Fibroblast of lung (primary cell): ENCODE measurements at regions not wholly inside any gene's neighbourhood (a gene's known extent, or its start where the extent isn't known, plus 50 kb on each side); places are given as distances from the start of the nearest gene placed in this dataset.
A peak's percentile ranks its signal among the peaks of the same experiment; 100 is the strongest.

ENCODE experiments used
- DNase-seq, 2 donors: peaks; one replicate each; pipeline versions ENCODE4 v3.0.0 to v3.0.0-alpha.2; 2010; ENCODE audit warnings: low read depth in 2 of 2
- H2AFZ ChIP-seq: 2 replicates; pipeline ENCODE4 v1.5.1; 2012; ENCODE audit warnings: low read length, control low read depth, inconsistent platforms
- H3K27ac ChIP-seq: 2 replicates; pipeline ENCODE4 v1.5.1; 2011; ENCODE audit warnings: low read length, control low read depth; ENCODE audit not compliant: insufficient read depth
- H3K27me3 ChIP-seq: 2 replicates; pipeline ENCODE4 v1.5.1; 2011; ENCODE audit warnings: mild to moderate bottlenecking, low read length; ENCODE audit not compliant: control insufficient read depth, insufficient read depth
- H3K36me3 ChIP-seq: 2 replicates; pipeline ENCODE4 v1.5.1; 2011; ENCODE audit warnings: low read length; ENCODE audit not compliant: control insufficient read depth, insufficient read depth
- H3K4me1 ChIP-seq: 2 replicates; pipeline ENCODE4 v1.5.1; 2011; ENCODE audit warnings: low read length; ENCODE audit not compliant: control insufficient read depth, insufficient read depth; ENCODE audit errors: extremely low read depth
- H3K4me2 ChIP-seq: 2 replicates; pipeline ENCODE4 v1.5.1; 2011; ENCODE audit warnings: low read length, control low read depth; ENCODE audit not compliant: insufficient read depth; ENCODE audit errors: extremely low read depth
- H3K4me3 ChIP-seq, 4 experiments: fragments of 200-600 bp in 1 of 4; sonication (generic) in 1 of 4; replicated peaks in 1 of 4; 2 replicates each; pipeline ENCODE4 v1.5.1; 2011 to 2016; ENCODE audit warnings: low read length in 4 of 4, low read depth in 3 of 4, mild to moderate bottlenecking in 3 of 4, control low read depth in 2 of 4, inconsistent platforms in 1 of 4, mixed read lengths in 1 of 4; ENCODE audit not compliant: insufficient read depth in 1 of 4; ENCODE audit errors: control extremely low read depth in 1 of 4
- H3K79me2 ChIP-seq: 2 replicates; pipeline ENCODE4 v1.5.1; 2012; ENCODE audit warnings: mild to moderate bottlenecking, low read length, inconsistent platforms; ENCODE audit not compliant: control insufficient read depth, insufficient read depth
- H3K9ac ChIP-seq: 2 replicates; pipeline ENCODE4 v1.5.1; 2011; ENCODE audit warnings: mild to moderate bottlenecking, low read length, control low read depth; ENCODE audit not compliant: insufficient read depth
- H3K9me3 ChIP-seq: 2 replicates; pipeline ENCODE4 v1.5.1; 2012; ENCODE audit warnings: low read depth, low read length; ENCODE audit not compliant: control insufficient read depth, insufficient read depth
- H4K20me1 ChIP-seq: 2 replicates; pipeline ENCODE4 v1.5.1; 2011; ENCODE audit warnings: low read length; ENCODE audit not compliant: control insufficient read depth, insufficient read depth; ENCODE audit errors: extremely low read depth
- EZH2 ChIP-seq: IDR thresholded peaks from 2 replicates; pipeline ENCODE4 v1.5.1; 2012; ENCODE audit warnings: low read length, control low read depth, mild to moderate bottlenecking; ENCODE audit errors: missing control alignments
- TF ChIP-seq, protein P1 (sequence below), 2 donors: IDR thresholded peaks in 1 of 2; conservative IDR thresholded peaks in 1 of 2; 1 replicate in 1 of 2; 2 replicates in 1 of 2; pipeline ENCODE4 v1.5.1; 2011 to 2012; ENCODE audit warnings: low read length in 2 of 2, control low read depth in 1 of 2, inconsistent platforms in 1 of 2, low read depth in 1 of 2, mild to moderate bottlenecking in 1 of 2

DNA sequence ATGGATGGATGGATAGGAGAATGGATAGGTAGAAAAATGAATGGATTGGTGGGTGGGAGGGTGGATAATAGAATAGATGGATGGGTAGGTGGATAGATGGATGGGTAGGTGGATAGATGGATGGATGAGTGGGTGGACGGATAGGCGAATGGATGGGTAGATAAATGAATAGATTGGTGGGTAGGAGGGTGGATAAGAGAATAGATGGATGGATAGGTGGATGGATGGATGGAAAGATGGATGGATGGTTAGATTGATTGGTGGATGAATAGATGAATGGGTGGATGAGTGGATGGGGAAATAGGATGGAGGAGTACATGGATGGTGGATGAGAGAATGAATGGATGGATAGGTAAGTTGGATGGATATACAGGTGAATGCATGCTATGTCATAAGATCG lies 110.5 kb downstream of the CEBPB start:
- Histone ChIP-seq H3K4me1 (peaks cover 23% of the 10 kb centered on the region), H3K27ac (no peak overlapping the region), H3K27me3 (no peaks in the 10 kb centered on the region), H3K9me3 (no peaks in the 10 kb centered on the region), H3K36me3 (no peaks in the 10 kb centered on the region), H3K4me3 (no peak overlapping the region), H3K9ac (no peak overlapping the region), H3K4me2 (no peak overlapping the region), H4K20me1 (no peaks in the 10 kb centered on the region), H2AFZ (no peak overlapping the region), H3K79me2 (no peaks in the 10 kb centered on the region)
- no peak for DNase-seq
- TF ChIP-seq EZH2, result no peak
- TF ChIP-seq, protein P1, sequence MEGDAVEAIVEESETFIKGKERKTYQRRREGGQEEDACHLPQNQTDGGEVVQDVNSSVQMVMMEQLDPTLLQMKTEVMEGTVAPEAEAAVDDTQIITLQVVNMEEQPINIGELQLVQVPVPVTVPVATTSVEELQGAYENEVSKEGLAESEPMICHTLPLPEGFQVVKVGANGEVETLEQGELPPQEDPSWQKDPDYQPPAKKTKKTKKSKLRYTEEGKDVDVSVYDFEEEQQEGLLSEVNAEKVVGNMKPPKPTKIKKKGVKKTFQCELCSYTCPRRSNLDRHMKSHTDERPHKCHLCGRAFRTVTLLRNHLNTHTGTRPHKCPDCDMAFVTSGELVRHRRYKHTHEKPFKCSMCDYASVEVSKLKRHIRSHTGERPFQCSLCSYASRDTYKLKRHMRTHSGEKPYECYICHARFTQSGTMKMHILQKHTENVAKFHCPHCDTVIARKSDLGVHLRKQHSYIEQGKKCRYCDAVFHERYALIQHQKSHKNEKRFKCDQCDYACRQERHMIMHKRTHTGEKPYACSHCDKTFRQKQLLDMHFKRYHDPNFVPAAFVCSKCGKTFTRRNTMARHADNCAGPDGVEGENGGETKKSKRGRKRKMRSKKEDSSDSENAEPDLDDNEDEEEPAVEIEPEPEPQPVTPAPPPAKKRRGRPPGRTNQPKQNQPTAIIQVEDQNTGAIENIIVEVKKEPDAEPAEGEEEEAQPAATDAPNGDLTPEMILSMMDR (conservative IDR thresholded peaks at IDR 0.05 in 1 of 2, IDR thresholded peaks at IDR 0.05 in 1 of 2; ENCODE audit: low read depth in 1 of 2, low read length in 2 of 2), result no peak

DNA sequence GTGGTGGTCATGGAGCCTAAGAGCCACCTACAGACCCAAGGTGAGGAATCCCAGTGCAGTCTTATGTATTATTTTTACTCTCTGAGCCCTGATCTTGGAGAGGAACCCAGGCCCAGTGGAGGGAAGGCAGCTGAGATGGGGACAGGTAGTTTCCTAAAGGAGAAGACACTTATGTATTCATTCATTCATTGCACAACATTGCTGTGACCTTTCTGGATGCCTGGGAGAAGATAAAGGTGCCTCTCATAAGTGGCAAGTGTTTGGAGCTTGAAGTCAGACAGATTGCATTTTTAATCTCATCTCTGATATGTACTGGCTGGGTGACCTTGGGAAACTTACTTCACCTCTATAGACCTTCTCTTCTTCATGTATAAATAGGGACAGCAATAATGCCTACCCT lies 111.1 kb downstream of the CEBPB start:
- no peaks in the 10 kb centered on the region for H3K27me3 ChIP-seq
- no peak overlapping the region for H3K9ac ChIP-seq
- no peak overlapping the region for H2AFZ ChIP-seq
- no peak for DNase-seq
- H3K27ac ChIP-seq, result no peak overlapping the region
- no peak overlapping the region for H3K4me2 ChIP-seq
- peaks cover 29% of the 10 kb centered on the region for H3K4me1 ChIP-seq
- H3K79me2 ChIP-seq, result no peaks in the 10 kb centered on the region
- H4K20me1 ChIP-seq, result no peaks in the 10 kb centered on the region
- H3K36me3 ChIP-seq, result no peaks in the 10 kb centered on the region
- H3K9me3 ChIP-seq, result no peaks in the 10 kb centered on the region
- TF ChIP-seq, protein P1 (conservative IDR thresholded peaks at IDR 0.05 in 1 of 2, IDR thresholded peaks at IDR 0.05 in 1 of 2; ENCODE audit: low read depth in 1 of 2, low read length in 2 of 2), result no peak
- TF ChIP-seq EZH2, result no peak
- no peak overlapping the region for H3K4me3 ChIP-seq

DNA sequence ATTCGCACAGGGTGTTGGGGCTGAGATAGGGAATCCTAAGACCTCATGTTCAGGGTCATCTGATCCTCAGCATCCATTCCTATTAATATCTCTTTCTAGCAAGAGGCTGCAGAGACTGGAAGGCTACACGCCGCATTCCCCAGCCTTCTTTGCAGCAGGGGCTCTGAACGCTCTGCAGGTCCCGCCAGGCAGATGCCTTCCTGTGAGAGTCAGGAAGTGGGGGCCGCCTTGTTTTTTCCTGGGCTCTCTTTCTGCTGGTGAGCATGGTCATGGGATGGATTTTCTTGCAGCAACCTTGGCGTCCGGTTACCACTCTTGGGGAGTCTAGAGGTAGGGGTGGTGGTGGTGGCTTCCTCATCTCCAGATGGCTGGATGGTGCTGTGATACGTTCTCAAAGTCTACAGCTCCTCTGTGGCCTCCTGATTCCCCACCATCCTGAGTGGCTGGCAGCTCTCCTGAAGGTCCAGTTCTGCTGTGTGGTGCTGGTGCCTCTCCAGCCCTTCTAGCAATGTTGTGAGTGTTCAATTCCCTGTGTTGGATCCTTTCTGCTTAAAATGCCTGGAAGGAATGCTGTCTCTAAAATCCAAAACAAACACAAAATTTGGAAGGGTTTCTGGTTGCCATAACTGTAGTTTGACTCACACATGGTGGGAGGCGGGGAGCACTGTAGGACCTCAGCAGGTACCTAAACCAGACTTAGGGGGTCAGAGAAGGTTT lies 111.9 kb downstream of the CEBPB start:
- Histone ChIP-seq H3K79me2 (no peaks in the 10 kb centered on the region), H3K4me1 (peaks cover 35% of the 10 kb centered on the region), H4K20me1 (no peaks in the 10 kb centered on the region), H3K9ac (no peak overlapping the region), H2AFZ (no peak overlapping the region), H3K4me3 (no peak overlapping the region), H3K9me3 (no peaks in the 10 kb centered on the region), H3K27ac (peak overlapping the region; percentile 49), H3K4me2 (peak overlapping the region; percentile 41), H3K36me3 (no peaks in the 10 kb centered on the region), H3K27me3 (no peaks in the 10 kb centered on the region)
- TF ChIP-seq, protein P1 (conservative IDR thresholded peaks at IDR 0.05 in 1 of 2, IDR thresholded peaks at IDR 0.05 in 1 of 2; ENCODE audit: low read depth in 1 of 2, low read length in 2 of 2), result no peak
- no peak for TF ChIP-seq EZH2
- peak in 1 of 2 donors; percentile 79 for DNase-seq
